ENCODE measurements at regions not wholly inside any gene's neighbourhood (a gene's known extent, or its start where the extent isn't known, plus 50 kb on each side); places are given as distances from the start of the nearest gene placed in this dataset.
"Not testable (repeated sequence)": the region's sequence is repeated elsewhere in the genome, so short reads cannot be mapped to it uniquely, and the experiment has no call there.

DNA sequence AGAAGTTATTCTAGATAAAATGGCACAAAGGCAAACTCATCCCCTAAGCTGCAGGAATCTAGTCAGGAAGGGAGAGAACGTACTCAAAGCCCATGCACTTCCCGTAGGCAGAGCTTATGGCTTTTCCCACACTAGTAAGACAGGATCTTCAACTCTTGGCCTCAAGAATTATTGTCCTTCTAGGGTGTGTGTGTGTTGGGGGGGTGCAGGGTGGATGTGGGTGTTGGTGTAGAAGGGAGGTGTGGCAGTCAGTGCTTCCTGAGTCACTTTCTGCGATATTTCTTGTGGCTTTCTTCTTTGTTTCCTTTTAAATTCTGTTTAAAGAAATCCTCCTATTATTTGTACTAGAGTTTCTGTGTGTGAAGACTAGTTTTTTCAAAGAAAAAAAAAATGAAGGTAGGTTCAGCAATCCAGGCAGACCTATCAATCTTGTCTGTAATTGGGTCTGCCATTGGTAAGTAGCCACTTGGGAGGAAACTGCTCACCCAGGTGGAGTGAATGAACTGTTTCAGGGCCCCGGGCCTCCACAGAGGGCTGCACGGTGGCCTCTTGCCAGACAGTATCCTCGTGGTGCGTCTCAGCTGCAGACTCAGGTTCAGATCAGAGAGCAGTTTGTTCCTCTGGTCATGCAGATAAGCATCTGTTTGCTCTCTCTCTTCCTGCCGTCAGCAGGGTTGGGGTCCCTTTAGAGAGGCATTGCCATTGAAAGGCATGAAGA lies 131.9 kb downstream of the NPR3 start:
- no peak for DNase-seq

DNA sequence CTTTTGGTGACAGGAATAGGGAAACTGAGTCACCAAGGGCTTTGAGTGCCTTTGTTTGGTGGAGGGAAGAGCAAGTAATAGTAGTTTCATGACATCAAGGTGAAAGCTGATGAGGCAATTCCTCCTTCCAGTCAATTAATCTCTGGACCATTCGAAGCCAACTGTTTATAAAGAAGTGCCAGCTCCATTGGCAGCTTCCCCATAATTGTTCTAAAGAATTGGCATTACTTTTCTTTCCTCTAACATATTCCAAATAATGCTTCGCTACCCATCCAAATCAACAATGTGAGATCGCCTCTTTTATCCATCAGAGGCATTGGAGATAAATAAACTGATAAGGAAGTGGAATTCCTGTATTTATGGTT lies 132.4 kb downstream of the NPR3 start:
- no peak for DNase-seq

DNA sequence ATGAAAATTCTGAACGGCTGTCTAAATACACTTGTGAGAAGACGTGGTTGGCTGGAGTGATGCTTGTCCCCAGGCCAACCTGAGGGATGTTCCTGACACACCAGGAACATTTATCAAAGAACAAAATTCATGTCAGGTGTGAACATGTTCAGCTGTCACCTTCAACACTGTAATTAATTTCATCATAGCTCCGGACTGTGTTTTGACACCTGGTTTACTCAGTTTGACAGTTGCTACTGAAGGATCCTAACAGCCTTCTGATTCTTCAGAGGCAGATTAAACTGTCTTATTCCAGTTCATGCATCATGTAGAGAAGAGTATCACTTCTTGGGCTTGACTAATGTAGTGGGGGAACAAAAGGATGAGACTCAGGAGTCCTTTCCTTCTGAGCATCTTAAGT lies 134.1 kb downstream of the NPR3 start:
- no peak for DNase-seq

DNA sequence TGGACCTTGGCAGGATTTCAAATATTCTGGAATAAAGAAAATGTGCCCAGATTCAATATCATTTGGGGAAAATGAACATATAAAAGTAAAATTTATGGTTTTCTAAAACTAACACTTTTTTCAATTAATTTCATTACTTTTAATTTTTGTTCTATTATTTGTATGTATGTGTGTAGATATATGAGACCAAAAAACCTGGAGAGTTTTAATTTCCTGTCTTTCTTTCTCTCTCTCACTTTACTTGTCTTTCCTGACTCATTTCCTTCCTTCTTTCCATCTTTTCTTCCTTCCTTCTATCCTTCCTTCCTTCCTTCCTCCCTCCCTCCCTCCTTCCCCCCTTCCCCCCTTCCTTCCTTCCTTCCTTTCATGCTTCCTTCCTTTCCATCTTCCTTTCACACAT lies 137.0 kb downstream of the NPR3 start:
- no peak for DNase-seq

DNA sequence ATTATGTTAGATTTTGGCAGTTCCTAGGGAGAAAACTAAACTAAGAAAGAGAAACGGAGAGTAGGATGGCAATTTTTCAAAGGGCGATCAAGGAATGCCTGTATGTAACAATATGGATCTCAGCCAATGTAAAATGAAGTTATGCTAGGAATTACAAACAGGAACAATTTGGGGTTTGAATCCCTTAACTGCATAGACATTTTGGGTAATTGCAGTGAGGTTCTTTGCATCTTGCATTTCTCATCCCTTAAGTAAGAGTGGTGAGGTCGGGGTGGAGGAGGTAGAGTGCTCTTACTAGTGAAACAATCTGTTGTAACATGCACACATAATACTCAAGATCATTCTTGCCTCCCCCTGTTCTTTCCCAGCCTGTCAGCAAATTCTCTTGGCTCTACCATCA lies 137.6 kb downstream of the NPR3 start:
- DNase-seq: no peak

DNA sequence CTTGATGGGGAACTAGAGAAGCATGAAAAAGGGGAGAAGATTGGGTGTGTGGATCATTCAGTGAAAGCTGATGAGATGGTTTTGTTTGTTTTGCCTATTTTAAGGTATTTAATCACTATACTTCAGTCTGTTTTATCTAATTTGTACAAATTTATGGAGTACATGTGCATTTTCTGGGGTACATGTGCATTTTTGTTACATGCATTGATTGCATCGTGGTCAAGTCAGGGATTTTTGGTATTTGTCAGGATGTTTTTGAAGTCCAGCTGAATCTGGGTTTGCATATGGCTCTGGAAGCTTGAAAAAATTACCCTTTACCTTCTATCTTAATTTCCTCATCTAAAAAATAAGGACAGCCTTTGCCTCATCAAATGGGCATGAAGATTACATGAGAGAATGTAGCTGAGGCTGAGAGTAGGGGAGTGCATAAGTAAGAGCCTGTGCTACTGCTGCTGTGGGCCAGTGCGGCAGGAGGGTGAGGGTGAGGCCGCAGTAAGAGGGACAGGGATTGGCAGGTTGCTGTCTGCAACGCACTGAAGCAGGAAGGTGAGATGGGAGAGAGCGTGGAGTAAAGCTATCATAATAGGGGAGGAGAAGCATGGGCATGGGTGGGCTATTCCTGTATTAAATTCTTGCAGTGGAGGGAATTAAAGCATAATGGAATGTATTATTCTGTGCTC lies 139.8 kb downstream of the NPR3 start:
- no peak for DNase-seq

DNA sequence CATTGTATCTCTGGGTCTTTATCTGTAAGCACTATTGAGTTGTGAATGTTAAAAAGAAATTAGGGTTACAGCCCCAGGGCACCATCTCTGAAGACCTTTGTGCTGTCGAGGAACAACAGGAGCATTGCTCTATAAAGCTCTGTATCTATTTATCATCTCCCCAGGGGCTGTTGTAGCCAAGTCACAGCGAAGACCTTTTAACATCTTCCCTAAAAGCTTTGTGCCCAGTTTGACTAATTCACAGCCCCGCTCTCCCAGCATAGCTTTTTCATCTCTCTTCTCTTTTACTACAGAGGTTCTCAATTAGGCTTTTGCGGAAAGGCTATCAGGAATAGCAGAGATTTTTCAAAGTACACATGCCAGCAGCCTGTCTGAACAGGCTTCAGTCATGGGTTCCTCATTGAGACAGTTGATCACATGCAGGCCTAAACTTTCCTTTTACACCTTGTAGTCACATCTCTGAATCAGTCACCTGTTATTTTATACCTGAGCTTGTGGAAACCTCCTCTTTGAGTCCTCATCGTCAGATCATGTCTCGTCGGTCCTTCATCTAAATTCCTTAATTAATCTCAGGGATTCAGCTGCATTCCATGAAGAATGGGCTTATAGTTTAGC lies 140.5 kb downstream of the NPR3 start:
- DNase-seq: no peak

DNA sequence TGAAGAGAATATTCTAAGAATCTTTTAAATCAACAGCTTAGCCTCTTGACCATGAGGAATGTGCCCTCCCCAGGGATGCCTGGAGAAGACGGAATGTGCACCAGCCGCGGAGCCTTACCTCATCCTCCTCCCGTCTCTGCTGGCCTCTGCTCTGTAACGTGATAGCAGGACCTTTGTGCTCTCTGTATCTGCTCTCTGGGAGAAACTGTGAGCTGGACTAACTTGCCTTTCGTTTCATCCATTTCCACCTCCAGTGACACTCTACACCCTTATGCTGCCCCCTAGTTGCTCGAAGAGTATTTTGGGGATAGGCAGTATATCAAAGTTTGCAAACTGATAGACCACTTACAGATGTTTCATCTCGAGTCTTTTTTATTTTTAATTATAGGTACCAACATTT lies 141.4 kb downstream of the NPR3 start:
- no peak for DNase-seq

DNA sequence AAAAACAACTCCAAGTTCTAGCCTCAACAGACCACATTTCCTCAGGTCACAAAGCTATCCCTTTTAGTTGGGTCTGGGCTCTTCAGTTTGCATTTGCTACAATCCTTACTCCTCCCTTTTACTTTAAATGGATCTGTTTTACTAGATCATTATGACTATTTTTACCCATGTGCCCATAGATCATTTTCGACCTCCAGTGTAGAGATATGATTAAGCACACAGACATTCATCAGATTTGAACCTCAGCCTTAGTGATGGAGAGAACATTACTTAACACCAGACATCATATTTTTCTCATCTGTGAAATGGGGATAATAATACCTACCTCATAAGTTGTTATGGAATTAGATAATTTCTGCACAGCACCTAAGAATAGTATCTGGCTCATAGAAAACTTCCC lies 141.9 kb downstream of the NPR3 start:
- DNase-seq: no peak

DNA sequence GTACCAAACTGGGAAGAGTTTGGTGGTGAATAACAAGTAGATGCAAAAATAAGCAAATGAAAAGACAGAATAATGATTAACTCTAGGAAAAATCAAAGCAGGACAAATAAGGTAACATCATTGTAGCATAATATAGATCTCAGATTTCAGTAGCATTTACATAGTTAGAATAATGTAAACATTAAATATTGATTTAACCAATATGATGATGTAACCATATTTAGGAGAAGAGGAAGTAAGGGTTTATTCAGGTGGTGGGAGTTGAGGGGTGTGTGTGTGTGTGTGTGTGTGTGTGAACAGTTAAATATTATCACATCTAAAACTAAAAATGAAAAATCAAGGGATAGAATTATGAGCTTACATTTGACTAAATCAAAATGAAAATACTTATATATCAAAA lies 143.4 kb downstream of the NPR3 start:
- no peak for DNase-seq

DNA sequence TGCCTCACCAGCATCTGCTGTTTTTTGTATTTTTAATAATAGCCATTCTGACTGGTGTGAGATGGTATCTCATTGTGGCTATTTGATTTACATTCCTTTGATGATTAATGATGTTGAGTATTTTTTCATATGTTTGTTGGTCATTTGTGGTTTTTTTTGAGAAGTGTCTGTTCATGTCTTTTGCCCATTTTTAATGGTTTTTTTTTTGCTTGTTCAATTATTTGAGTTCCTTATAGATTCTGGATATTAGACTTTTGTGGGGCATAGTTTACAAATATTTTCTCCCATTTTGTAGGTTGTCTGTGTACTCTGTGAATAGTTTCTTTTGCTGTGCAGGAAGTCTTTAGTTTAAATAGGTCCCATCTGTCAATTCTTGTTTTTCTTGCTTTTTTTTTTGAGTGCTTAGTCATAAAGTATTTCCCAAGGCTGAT lies 148.1 kb downstream of the NPR3 start:
- no peak for DNase-seq

DNA sequence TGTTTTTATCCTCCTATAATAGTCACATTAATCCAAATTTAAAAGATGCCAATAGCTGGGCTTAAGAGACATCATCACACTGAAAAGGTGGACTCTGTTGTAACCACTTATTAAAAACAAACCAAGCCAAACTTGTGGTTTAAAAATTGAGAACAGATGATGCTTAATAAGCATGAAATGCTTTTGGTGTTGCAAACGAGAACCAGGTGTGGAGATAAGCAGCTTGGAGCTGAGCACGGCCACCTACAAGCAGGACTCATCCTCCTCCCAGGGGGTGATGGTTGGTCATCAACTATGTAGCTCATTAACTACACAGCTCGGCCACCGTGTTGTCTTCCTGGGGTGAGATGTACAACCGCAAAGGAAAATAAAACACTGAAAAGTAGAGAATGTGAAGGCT lies 154.4 kb downstream of the NPR3 start:
- no peak for DNase-seq

DNA sequence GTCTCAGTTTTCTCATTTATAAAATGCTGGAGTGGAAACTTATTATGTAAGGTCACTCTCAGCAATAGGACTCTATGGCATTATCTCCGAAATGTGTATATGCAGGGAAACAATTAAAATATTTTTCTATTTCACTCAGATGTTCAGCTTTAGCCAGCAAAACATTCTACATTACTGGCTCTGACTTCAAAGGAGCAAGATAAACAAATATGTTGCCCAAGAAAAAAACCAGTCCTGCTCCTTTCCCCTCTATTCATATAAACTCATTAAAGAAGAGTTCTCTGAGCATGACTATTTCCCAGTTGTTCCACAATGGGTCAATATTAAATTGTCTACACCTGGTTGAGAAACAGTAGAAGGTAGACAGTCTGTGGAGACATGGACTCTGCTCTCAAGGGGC lies 155.0 kb downstream of the NPR3 start:
- no peak for DNase-seq

DNA sequence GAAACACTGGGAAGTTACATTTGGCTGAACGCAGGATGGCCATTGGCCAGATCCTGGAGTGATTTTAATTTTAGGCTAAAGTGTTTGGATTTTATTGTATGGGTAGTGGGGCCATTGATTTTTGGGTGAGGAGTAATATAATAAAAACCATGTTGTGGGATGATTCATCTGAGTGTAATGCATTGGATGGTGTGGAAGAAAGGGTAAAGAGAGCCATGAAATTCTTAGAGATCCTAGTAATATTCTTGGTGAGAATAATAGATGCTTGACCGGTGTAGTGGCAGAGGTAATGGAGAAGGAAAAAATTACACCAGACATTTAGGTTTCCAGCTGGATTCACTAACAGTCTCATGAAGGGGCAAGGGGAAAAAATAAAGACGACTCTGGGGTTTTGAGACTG lies 158.1 kb downstream of the NPR3 start:
- no peak for DNase-seq

DNA sequence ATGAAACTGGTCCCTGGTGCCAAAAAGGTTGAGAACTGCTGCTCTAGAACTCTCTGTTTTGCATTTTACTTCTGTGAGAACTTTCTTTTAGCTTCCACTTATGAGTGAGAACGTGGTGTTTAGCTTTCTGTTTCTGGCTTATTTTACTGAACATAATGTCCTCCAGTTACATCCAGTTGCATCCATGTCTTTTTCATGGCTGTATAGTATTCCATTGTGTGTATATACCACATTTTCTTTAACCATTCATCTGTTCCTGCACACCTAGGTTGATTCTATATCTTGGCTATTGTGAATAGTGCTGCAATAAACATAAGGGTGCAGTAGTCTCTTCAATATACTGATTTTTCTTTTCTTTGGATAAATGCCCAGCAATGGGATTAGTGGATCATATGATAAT lies 165.7 kb downstream of the NPR3 start:
- no peak for DNase-seq

DNA sequence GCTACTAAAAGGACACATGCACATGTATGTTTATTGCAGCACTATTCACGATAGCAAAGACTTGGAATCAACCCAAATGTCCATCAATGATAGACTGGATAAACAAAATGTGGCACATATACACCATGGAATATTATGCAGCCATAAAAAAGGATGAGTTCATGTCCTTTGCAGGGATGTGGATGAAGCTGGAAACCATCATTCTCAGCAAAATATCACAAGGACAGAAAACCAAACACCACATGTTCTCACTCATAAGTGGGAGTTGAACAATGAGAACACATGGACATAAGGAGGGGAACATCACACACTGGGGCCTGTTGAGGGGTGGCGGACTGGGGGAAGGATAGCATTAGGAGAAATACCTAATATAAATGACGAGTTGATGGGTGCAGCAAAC lies 168.2 kb downstream of the NPR3 start:
- DNase-seq: not testable (repeated sequence)

DNA sequence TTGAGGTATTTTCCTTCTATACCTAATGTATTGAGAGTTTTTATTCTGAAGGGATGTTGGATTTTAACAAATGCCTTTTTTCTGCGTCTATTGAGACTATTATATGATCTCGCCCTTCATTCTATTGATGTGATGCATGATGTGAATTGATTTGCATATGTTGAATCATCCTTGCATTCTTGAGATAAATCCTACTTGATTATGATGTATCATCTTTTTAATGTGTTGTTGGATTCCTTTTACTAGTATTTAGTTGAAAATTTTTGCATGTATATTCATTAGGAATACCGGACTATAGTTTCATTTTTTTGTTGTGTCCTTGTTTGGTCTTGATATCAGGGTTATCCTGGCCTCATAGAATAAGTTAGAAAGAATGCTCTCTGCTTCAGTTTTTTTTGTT lies 169.7 kb downstream of the NPR3 start:
- no peak for DNase-seq

DNA sequence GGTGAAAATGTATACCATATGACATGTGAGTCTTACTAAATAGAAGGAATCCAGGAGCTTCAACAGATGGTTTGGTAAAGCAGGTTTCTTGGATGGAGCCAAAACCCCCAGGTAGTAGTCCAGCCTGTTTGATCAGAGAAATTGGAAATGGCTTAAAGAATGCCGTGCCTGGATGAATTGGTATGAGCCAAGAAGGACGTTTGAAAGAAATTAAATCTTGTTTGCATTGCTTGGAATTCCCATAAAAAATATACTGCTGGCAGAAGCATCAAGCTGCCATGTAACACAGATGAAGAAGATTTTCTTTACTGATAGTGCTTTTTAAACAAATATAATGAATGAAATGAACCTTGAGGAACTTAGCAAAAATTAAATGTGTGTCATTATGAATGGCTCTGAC lies 176.3 kb downstream of the NPR3 start:
- no peak for DNase-seq

DNA sequence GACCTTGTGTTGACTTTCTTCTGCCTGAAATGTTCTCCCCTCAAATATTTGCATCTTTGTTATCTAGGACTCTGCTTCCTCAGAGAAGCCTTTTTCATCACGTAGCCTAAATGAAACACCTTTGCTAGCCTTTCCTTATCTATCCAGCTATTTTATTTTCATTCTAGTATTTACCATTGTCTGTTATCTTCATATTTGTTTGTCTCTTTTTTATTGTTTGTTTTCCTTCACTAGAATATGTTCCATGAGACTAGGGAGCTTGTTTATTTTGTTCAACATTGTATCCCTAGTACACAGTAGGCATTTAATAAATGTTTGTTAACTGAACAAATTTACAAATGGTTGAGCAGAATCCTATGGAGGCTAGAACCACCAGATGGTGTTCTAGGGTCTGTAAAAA lies 178.0 kb downstream of the NPR3 start:
- no peak for DNase-seq

DNA sequence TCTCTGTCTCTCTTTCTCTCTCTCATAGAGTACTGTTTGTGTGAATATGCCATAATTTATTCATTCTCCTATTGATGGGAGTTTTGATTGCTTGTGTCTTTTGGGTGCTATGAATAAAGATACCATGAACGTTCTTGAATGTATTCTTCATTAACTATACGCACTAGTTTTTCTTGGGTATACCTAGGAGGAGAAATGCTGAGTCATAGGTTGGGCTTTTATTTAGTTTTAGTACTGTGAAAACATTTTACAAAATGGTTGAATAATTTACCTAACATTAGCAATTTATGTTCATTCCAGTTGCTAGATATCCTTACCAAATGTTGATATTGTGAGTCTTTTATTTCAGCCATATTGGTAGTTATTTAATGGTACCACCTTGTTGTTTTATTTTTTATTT lies 192.5 kb downstream of the NPR3 start:
- no peak for DNase-seq

DNA sequence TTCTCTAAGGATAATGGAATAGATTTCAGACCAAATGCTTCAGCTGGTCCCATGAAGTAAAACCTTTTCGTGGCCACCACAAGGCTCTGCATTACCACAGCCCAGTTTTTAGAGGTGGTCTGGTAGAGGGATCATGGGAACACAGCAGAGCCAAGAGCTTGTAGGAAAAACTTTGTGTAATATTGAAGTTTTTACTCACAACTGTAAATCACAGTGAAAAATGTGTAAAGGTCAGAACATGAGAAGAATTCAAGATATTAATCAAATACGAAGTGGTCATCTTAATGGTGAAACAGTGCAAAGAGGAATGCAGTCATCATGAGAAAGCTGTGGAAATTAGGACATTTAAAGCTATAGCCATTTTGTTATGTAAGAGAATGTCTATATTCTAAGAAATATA lies 197.5 kb downstream of the NPR3 start:
- DNase-seq: no peak

DNA sequence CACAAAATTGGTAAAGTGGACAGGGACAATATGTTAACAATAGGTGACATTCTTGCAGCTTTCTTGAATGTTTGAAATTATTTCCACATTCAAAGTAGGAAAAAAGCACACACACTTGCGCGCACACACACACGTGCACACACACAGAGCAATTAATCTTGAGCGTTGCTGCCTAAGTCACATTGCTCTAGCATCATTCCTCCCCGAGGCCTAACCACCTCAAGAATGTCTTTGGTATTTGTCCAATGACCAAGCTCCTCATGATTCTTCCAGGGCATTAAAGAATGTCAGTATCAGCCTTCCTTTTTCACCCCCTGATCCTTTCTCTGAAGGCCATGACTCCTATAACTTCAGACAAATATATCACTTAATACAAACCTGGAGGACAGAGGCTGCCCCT lies 198.1 kb downstream of the NPR3 start:
- no peak for DNase-seq

DNA sequence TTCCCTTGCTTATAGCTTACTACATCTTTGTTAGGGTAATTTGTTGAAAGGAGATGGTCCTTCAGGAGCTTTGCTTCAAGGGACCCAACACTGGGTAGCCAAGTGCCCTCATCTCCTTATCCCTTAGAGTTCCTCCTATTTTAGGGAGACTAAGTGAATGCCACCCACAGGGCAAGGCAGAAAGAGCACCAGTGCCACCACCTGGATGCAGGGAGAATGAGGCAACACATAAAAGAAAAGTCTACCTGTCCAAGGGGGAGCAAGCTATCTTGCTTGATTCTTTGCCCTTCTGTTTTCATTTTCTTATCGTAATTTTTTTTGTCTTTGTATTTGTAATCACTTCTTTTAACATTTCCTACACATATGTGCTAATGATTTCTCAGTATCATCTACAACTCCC lies 205.5 kb downstream of the NPR3 start:
- DNase-seq: no peak

DNA sequence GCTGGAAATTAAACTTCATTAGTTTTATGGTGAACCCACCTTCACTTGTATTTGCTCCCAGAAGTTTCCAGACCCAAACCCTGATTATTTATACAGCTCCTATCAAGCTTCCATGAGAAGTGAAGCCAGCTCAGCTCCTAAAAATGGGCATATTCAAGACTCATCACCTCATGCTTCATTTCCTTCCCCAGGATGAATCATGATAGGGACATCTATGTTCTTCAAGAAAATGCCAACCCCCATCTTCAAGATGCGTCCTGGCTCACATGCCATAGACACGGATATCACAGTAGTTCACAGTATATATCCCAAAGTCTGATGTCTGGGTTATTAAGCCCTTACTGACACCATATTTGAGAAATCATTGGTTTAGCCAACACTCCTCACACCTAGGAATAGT lies 217.6 kb downstream of the NPR3 start:
- no peak for DNase-seq

DNA sequence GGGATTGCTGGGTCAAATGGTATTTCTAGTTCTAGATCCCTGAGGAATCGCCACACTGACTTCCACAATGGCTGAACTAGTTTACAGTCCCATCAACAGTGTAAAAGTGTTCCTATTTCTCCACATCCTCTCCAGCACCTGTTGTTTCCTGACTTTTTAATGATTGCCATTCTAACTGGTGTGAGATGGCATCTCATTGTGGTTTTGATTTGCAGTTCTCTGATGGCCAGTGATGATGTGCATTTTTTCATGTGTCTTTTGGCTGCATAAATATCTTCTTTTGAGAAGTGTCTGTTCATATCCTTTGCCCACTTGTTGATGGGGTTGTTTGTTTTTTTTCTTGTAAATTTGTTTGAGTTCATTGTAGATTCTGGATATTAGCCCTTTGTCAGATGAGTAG lies 220.3 kb downstream of the NPR3 start:
- not testable (repeated sequence) for DNase-seq
